GM19452 (cell line): ENCODE measurements at regions not wholly inside any gene's neighbourhood (a gene's known extent, or its start where the extent isn't known, plus 50 kb on each side); places are given as distances from the start of the nearest gene placed in this dataset.
"Not testable (repeated sequence)": the region's sequence is repeated elsewhere in the genome, so short reads cannot be mapped to it uniquely, and the experiment has no call there.

ENCODE experiments used
- ATAC-seq: cut with Tn5 transposase; IDR thresholded peaks from one replicate; pipeline ENCODE4 v1.9.1; 2021; ENCODE audit not compliant: unreplicated experiment

GRCh38 chr1:82795508-82796149, 994.9 kb downstream of the ADGRL2 start:
- ATAC-seq, result no peak

GRCh38 chr1:82792151-82792550, 991.4 kb downstream of the ADGRL2 start:
- ATAC-seq, result no peak

- no peak for ATAC-seq
These were observed 989.8 kb downstream of the ADGRL2 start for GRCh38 chr1:82790556-82790955.

GRCh38 chr1:82788660-82789059, 987.9 kb downstream of the ADGRL2 start:
- ATAC-seq, result no peak

GRCh38 chr1:82788038-82788437, 987.3 kb downstream of the ADGRL2 start:
- ATAC-seq, result no peak

GRCh38 chr1:82786883-82787282, 986.1 kb downstream of the ADGRL2 start:
- no peak for ATAC-seq

- ATAC-seq, result no peak
These were observed 984.6 kb downstream of the ADGRL2 start for GRCh38 chr1:82785268-82785790.

GRCh38 chr1:82783044-82783443, 982.3 kb downstream of the ADGRL2 start:
- ATAC-seq, result no peak

- ATAC-seq, result no peak
These were observed 981.9 kb downstream of the ADGRL2 start for GRCh38 chr1:82782599-82782998.

- no peak for ATAC-seq
These were observed 977.9 kb downstream of the ADGRL2 start for GRCh38 chr1:82778612-82779011.

GRCh38 chr1:82777240-82777639, 976.5 kb downstream of the ADGRL2 start:
- ATAC-seq, result no peak

GRCh38 chr1:82776730-82777129, 976.0 kb downstream of the ADGRL2 start:
- ATAC-seq, result not testable (repeated sequence)

- ATAC-seq, result no peak
These were observed 974.8 kb downstream of the ADGRL2 start for GRCh38 chr1:82775406-82776000.

- ATAC-seq, result peak; percentile 70
These were observed 962.2 kb downstream of the ADGRL2 start for GRCh38 chr1:82762829-82763532.

- ATAC-seq, result no peak
These were observed 958.3 kb downstream of the ADGRL2 start for GRCh38 chr1:82759035-82759434.

- ATAC-seq, result no peak
These were observed 954.9 kb downstream of the ADGRL2 start for GRCh38 chr1:82755671-82756070.

GRCh38 chr1:82755191-82755590, 954.5 kb downstream of the ADGRL2 start:
- no peak for ATAC-seq

- no peak for ATAC-seq
These were observed 951.3 kb downstream of the ADGRL2 start for GRCh38 chr1:82752046-82752445.

- no peak for ATAC-seq
These were observed 932.9 kb downstream of the ADGRL2 start for GRCh38 chr1:82733645-82734044.

- no peak for ATAC-seq
These were observed 930.5 kb downstream of the ADGRL2 start for GRCh38 chr1:82731216-82731615.

- ATAC-seq, result no peak
These were observed 927.5 kb downstream of the ADGRL2 start for GRCh38 chr1:82728206-82728605.

- no peak for ATAC-seq
These were observed 923.5 kb downstream of the ADGRL2 start for GRCh38 chr1:82724246-82724645.
